H1 (cell line): ENCODE measurements at regions not wholly inside any gene's neighbourhood (a gene's known extent, or its start where the extent isn't known, plus 50 kb on each side); places are given as distances from the start of the nearest gene placed in this dataset.

Experiments used
- CTCF ChIA-PET: fragments of 300-600 bp; sonication (Branson Sonifier 250); formaldehyde crosslinking; loops from one replicate; lab custom pipeline; 2021; ENCODE audit not compliant: partially characterized antibody; lab: Charles Lee
- POLR2A ChIA-PET: fragments of 300-600 bp; sonication (Branson Sonifier 250); formaldehyde crosslinking; loops from one replicate; lab custom pipeline; 2021; ENCODE audit warnings: inconsistent platforms; ENCODE audit not compliant: partially characterized antibody; lab: Charles Lee
- DNase-seq, 2 experiments: peaks; one replicate each; pipeline versions ENCODE4 v3.0.0 to v3.0.0-alpha.2; 2010 to 2022; ENCODE audit warnings: low spot score in 2 of 2, low read depth in 1 of 2, mixed read lengths in 1 of 2
- FAIRE-seq: peaks from 2 replicates; lab custom pipeline; 2011; peaks lifted over from hg19 to GRCh38; lab: Jason Lieb, UNC
- H2AFZ ChIP-seq: 2 replicates; pipeline ENCODE4 v1.8.1; 2012; ENCODE audit warnings: low read length, inconsistent platforms
- H2AK5ac ChIP-seq: 2 replicates; pipeline ENCODE4 v1.6.1; 2013; ENCODE audit warnings: low read depth, low read length
- H2BK120ac ChIP-seq: replicated peaks from 2 replicates; pipeline ENCODE3; 2013; ENCODE audit warnings: low read depth, low read length, inconsistent platforms
- H2BK12ac ChIP-seq: 2 replicates; pipeline ENCODE4 v1.6.1; 2013; ENCODE audit warnings: low read depth, low read length
- H2BK15ac ChIP-seq: 2 replicates; pipeline ENCODE4 v1.6.1; 2013; ENCODE audit warnings: low read length
- H2BK20ac ChIP-seq: 2 replicates; pipeline ENCODE4 v1.6.1; 2013; ENCODE audit warnings: low read length
- H2BK5ac ChIP-seq: 2 replicates; pipeline ENCODE4 v1.6.1; 2013; ENCODE audit warnings: low read depth, low read length
- H3K14ac ChIP-seq: 2 replicates; pipeline ENCODE4 v1.6.1; 2013; ENCODE audit warnings: inconsistent platforms; ENCODE audit not compliant: insufficient read length
- H3K18ac ChIP-seq: 2 replicates; pipeline ENCODE4 v1.6.1; 2013; ENCODE audit warnings: low read length; ENCODE audit errors: extremely low read depth
- H3K23ac ChIP-seq: 2 replicates; pipeline ENCODE4 v1.6.1; 2013; ENCODE audit warnings: inconsistent platforms; ENCODE audit not compliant: insufficient read length
- H3K23me2 ChIP-seq: 2 replicates; pipeline ENCODE4 v1.6.1; 2013; ENCODE audit warnings: low read depth, low read length
- H3K27ac ChIP-seq: 2 replicates; pipeline ENCODE4 v1.6.1; 2011; ENCODE audit warnings: low read depth, low read length, inconsistent platforms
- H3K27me3 ChIP-seq, 4 experiments: replicated peaks in 1 of 4; 1 replicate in 1 of 4; 2 replicates in 3 of 4; pipeline versions ENCODE4 v1.6.1 to v1.8.1; 2011 to 2013; ENCODE audit warnings: low read length in 3 of 4, mild to moderate bottlenecking in 3 of 4, inconsistent platforms in 2 of 4, mixed read lengths in 2 of 4, moderate library complexity in 1 of 4; ENCODE audit not compliant: control insufficient read depth in 3 of 4, insufficient read depth in 3 of 4; ENCODE audit errors: extremely low read depth in 1 of 4
- H3K36me3 ChIP-seq, 4 experiments: 2 replicates each; pipeline versions ENCODE4 v1.6.1 to v1.8.1; 2011 to 2013; ENCODE audit warnings: mild to moderate bottlenecking in 4 of 4, low read length in 3 of 4, moderate library complexity in 2 of 4, control low read depth in 1 of 4, inconsistent platforms in 1 of 4; ENCODE audit not compliant: insufficient read depth in 4 of 4, control insufficient read depth in 2 of 4
- H3K4ac ChIP-seq: replicated peaks from 2 replicates; pipeline ENCODE3; 2013; ENCODE audit warnings: low read length, low read depth, mixed read lengths, inconsistent platforms; ENCODE audit not compliant: insufficient read length
- H3K4me1 ChIP-seq, 4 experiments: replicated peaks in 1 of 4; 1 replicate in 1 of 4; 2 replicates in 3 of 4; pipeline versions ENCODE4 v1.6.1 to v1.8.1; 2011 to 2013; ENCODE audit warnings: low read length in 3 of 4, inconsistent platforms in 2 of 4, mixed read lengths in 1 of 4; ENCODE audit not compliant: insufficient read depth in 4 of 4, control insufficient read depth in 3 of 4
- H3K4me2 ChIP-seq, 2 experiments: 2 replicates each; pipeline versions ENCODE4 v1.6.1 to v1.8.1; 2011 to 2013; ENCODE audit warnings: low read depth in 2 of 2, low read length in 2 of 2, control low read depth in 1 of 2, inconsistent platforms in 1 of 2, mild to moderate bottlenecking in 1 of 2; ENCODE audit not compliant: insufficient read depth in 1 of 2
- H3K4me3 ChIP-seq, 4 experiments: fragments of 200-600, 300-600 bp in 1 of 4; sonication (generic), shearing (Covaris generic), sonication (Bioruptor Twin) in 1 of 4; 2 replicates each; pipeline versions ENCODE4 v1.5.1 to v1.8.1; 2011 to 2016; ENCODE audit warnings: low read length in 4 of 4, low read depth in 3 of 4, control low read depth in 2 of 4, inconsistent platforms in 2 of 4, mild to moderate bottlenecking in 2 of 4, mixed read lengths in 1 of 4, moderate library complexity in 1 of 4; ENCODE audit not compliant: insufficient read depth in 2 of 4; ENCODE audit errors: extremely low read depth in 1 of 4
- H3K56ac ChIP-seq: replicated peaks from 2 replicates; pipeline ENCODE3; 2013; ENCODE audit warnings: low read depth, mild to moderate bottlenecking, mixed read lengths, low read length, inconsistent platforms; ENCODE audit not compliant: insufficient read length
- H3K79me1 ChIP-seq: 2 replicates; pipeline ENCODE4 v1.6.1; 2013; ENCODE audit warnings: low read depth, low read length, control low read depth
- H3K79me2 ChIP-seq, 2 experiments: 2 replicates each; pipeline versions ENCODE4 v1.6.1 to v1.8.1; 2012 to 2013; ENCODE audit warnings: low read length in 2 of 2, mild to moderate bottlenecking in 2 of 2, inconsistent platforms in 1 of 2; ENCODE audit not compliant: insufficient read depth in 2 of 2, control insufficient read depth in 1 of 2
- H3K9ac ChIP-seq, 4 experiments: replicated peaks in 1 of 4; 1 replicate in 1 of 4; 2 replicates in 3 of 4; pipeline versions ENCODE4 v1.6.1 to v1.8.1; 2011 to 2013; ENCODE audit warnings: low read depth in 3 of 4, low read length in 3 of 4, control low read depth in 2 of 4, mild to moderate bottlenecking in 2 of 4, moderate library complexity in 2 of 4, inconsistent platforms in 1 of 4; ENCODE audit errors: extremely low read depth in 1 of 4
- H3K9me3 ChIP-seq, 2 experiments: 2 replicates each; pipeline versions ENCODE4 v1.6.1 to v1.8.1; 2012 to 2013; ENCODE audit warnings: mild to moderate bottlenecking in 2 of 2, moderate library complexity in 2 of 2, control low read depth in 1 of 2, inconsistent platforms in 1 of 2, low read depth in 1 of 2, low read length in 1 of 2, mixed read lengths in 1 of 2; ENCODE audit not compliant: insufficient read depth in 2 of 2
- H4K20me1 ChIP-seq, 2 experiments: replicated peaks in 1 of 2; 2 replicates each; pipeline versions ENCODE3 to v1.8.1; 2011 to 2013; ENCODE audit warnings: inconsistent platforms in 2 of 2, low read length in 2 of 2, mild to moderate bottlenecking in 1 of 2; ENCODE audit not compliant: insufficient read depth in 2 of 2, control insufficient read depth in 1 of 2
- H4K5ac ChIP-seq: 2 replicates; pipeline ENCODE4 v1.6.1; 2013; ENCODE audit warnings: low read length, low read depth, mixed read lengths, inconsistent platforms; ENCODE audit not compliant: insufficient read length
- H4K8ac ChIP-seq: 2 replicates; pipeline ENCODE4 v1.8.0; 2013; ENCODE audit warnings: mild to moderate bottlenecking, moderate library complexity, low read length, inconsistent platforms; ENCODE audit not compliant: insufficient read depth; ENCODE audit errors: extremely low read depth
- H4K91ac ChIP-seq: replicated peaks from 2 replicates; pipeline ENCODE3; 2013; ENCODE audit warnings: low read length, mixed read lengths, inconsistent platforms; ENCODE audit not compliant: insufficient read length
- ATF3 ChIP-seq: IDR thresholded peaks from 2 replicates; pipeline ENCODE4 v1.6.1; 2011; ENCODE audit warnings: low read depth, mild to moderate bottlenecking, low read length; ENCODE audit not compliant: insufficient read depth
- BRCA1 ChIP-seq: IDR thresholded peaks from 2 replicates; pipeline ENCODE4 v1.6.1; 2012; ENCODE audit warnings: low read depth, low read length, improper control_type of control experiment
- CHD1 ChIP-seq: IDR thresholded peaks from 2 replicates; pipeline ENCODE4 v1.6.1; 2012; ENCODE audit warnings: low read depth, low read length, improper control_type of control experiment
- CTBP2 ChIP-seq: IDR thresholded peaks from 2 replicates; pipeline ENCODE4 v1.7.0; 2011; ENCODE audit warnings: borderline replicate concordance, mild to moderate bottlenecking, moderate library complexity, mixed read lengths, low read length; ENCODE audit not compliant: insufficient read depth, insufficient read length
- EP300 ChIP-seq, 2 experiments: IDR thresholded peaks; 1 replicate in 1 of 2; 2 replicates in 1 of 2; pipeline ENCODE4 v1.6.1; 2011 to 2012; ENCODE audit warnings: low read depth in 2 of 2, low read length in 2 of 2, mild to moderate bottlenecking in 2 of 2, borderline replicate concordance in 1 of 2, inconsistent platforms in 1 of 2, moderate library complexity in 1 of 2
- HDAC6 ChIP-seq: IDR thresholded peaks from one replicate; pipeline ENCODE4 v1.7.1; 2012; ENCODE audit warnings: low read depth, mild to moderate bottlenecking, inconsistent platforms, low read length, moderate library complexity
- JUN ChIP-seq: IDR thresholded peaks from 2 replicates; pipeline ENCODE4 v1.6.1; 2011; ENCODE audit warnings: low read depth, mild to moderate bottlenecking, improper control_type of control experiment, low read length
- NANOG ChIP-seq: IDR thresholded peaks from 2 replicates; pipeline ENCODE4 v1.6.1; 2011; ENCODE audit warnings: low read length, low read depth, mild to moderate bottlenecking, inconsistent platforms; ENCODE audit not compliant: insufficient read depth, poor library complexity, severe bottlenecking
- SP2 ChIP-seq: IDR thresholded peaks from 2 replicates; pipeline ENCODE4 v1.6.1; 2012; ENCODE audit warnings: mild to moderate bottlenecking, low read length, inconsistent platforms
- SP4 ChIP-seq: IDR thresholded peaks from 2 replicates; pipeline ENCODE4 v1.6.1; 2012; ENCODE audit warnings: low read length, inconsistent platforms
- TAF1 ChIP-seq: IDR thresholded peaks from 2 replicates; pipeline ENCODE4 v1.6.1; 2011; ENCODE audit warnings: mild to moderate bottlenecking, low read depth, low read length
- TBP ChIP-seq: IDR thresholded peaks from 2 replicates; pipeline ENCODE4 v1.6.1; 2011; ENCODE audit warnings: low read depth, low read length, improper control_type of control experiment
- ZNF274 ChIP-seq: IDR thresholded peaks from 2 replicates; pipeline ENCODE4 v1.7.0; 2012; ENCODE audit warnings: low read length, borderline replicate concordance; ENCODE audit errors: extremely low read depth
- WGBS, 2 experiments: shearing (Covaris generic) in 1 of 2; methylation state at CpG; one replicate each; pipeline versions ENCODE4 v1.1.6 to v1.1.7; 2013 to 2015; ENCODE audit warnings: low lambda C conversion rate in 2 of 2, mixed read lengths in 2 of 2, inconsistent platforms in 1 of 2, low coverage in 1 of 2, missing lambda C conversion rate in 1 of 2; ENCODE audit not compliant: insufficient replicate concordance in 2 of 2, insufficient coverage in 1 of 2, insufficient read length in 1 of 2; ENCODE audit errors: extremely low coverage in 1 of 2, missing lambda C conversion rate in 1 of 2; 5-methylcytosine and 5-hydroxymethylcytosine counted together

- Histone ChIP-seq H3K23ac (no peak overlapping the region), H4K8ac (no peak overlapping the region), H3K14ac (no peak overlapping the region), H3K9ac (no peak overlapping the region), H4K91ac (no peak overlapping the region), H3K9me3 (no peaks in the 10 kb centered on the region), H3K4ac (no peak overlapping the region), H2BK15ac (no peak overlapping the region), H3K27ac (no peak overlapping the region), H3K4me2 (no peak overlapping the region), H3K23me2 (no peaks in the 10 kb centered on the region; the same call in 1 of the 2 replicates), H2BK20ac (no peak overlapping the region), H3K79me1 (no peaks in the 10 kb centered on the region), H3K79me2 (no peaks in the 10 kb centered on the region), H2BK12ac (no peak overlapping the region), H4K20me1 (no peaks in the 10 kb centered on the region), H3K4me1 (no peaks in the 10 kb centered on the region), H4K5ac (no peak overlapping the region), H3K27me3 (no peaks in the 10 kb centered on the region), H3K36me3 (no peaks in the 10 kb centered on the region), H3K56ac (no peak overlapping the region), H3K18ac (no peak overlapping the region), H2BK120ac (no peak overlapping the region), H3K4me3 (no peak overlapping the region), H2AK5ac (no peak overlapping the region), H2BK5ac (no peak overlapping the region), H2AFZ (no peak overlapping the region)
- DNase-seq (no peak), FAIRE-seq (no peak)
- ChIA-PET CTCF (interaction anchor here (0.6 to 1.6 kb wide), 6 partner anchors 13 to 1364 kb away, joined by 3 to 4 read pairs (median 3); no protein-coding TSS in a partner anchor), POLR2A (no interaction called here)
- 94 to 100% methylated on average over 2 to 9 of the region's 9 CpGs for WGBS, 2 experiments
- TF ChIP-seq NANOG = no peak
- TF ChIP-seq SP2 = no peak
- TF ChIP-seq ATF3 = no peak
- no peak for TF ChIP-seq TBP
- TF ChIP-seq HDAC6 = no peak
- TF ChIP-seq CTBP2 = no peak
- TF ChIP-seq JUN = no peak
- TF ChIP-seq TAF1 = no peak
- TF ChIP-seq BRCA1 = no peak
- no peak for TF ChIP-seq CHD1
- TF ChIP-seq ZNF274 = no peak
- TF ChIP-seq EP300 (IDR thresholded peaks at IDR 0.05; ENCODE audit: borderline replicate concordance in 1 of 2, low read depth in 2 of 2, low read length in 2 of 2) = no peak
- TF ChIP-seq SP4 = no peak
Measured at GRCh38 chr18:55097456-55098170, 138.4 kb upstream of the CCDC68 start.
